Type B pancreatic cell (in vitro differentiated cells): ENCODE measurements at regions not wholly inside any gene's neighbourhood (a gene's known extent, or its start where the extent isn't known, plus 50 kb on each side); places are given as distances from the start of the nearest gene placed in this dataset.

Experiments
- DNase-seq: peaks from one replicate; pipeline ENCODE4 v3.0.0; 2021; ENCODE audit warnings: mixed read lengths; ENCODE audit not compliant: unreplicated experiment; ENCODE audit errors: extremely low spot score
- H3K27ac Mint-ChIP-seq: 2 replicates; pipeline ENCODE4 v1.8.0; 2021; ENCODE audit warnings: mild to moderate bottlenecking, mixed read lengths
- H3K27me3 Mint-ChIP-seq: 2 replicates; pipeline ENCODE4 v1.8.0; 2021; ENCODE audit warnings: mixed read lengths
- H3K36me3 Mint-ChIP-seq: 2 replicates; pipeline ENCODE4 v1.8.0; 2021; ENCODE audit warnings: mixed read lengths
- H3K4me1 Mint-ChIP-seq: one replicate; pipeline ENCODE4 v1.8.0; 2021; ENCODE audit warnings: mixed read lengths; ENCODE audit not compliant: unreplicated experiment
- H3K4me3 Mint-ChIP-seq: 2 replicates; pipeline ENCODE4 v1.8.0; 2021; ENCODE audit warnings: mild to moderate bottlenecking, mixed read lengths
- H3K9me3 Mint-ChIP-seq: 2 replicates; pipeline ENCODE4 v1.8.0; 2021; ENCODE audit warnings: mixed read lengths
- TF ChIP-seq, protein P1 (sequence below): fragments of 200-600 bp; sonication (generic); conservative IDR thresholded peaks from 2 replicates; pipeline ENCODE4 v1.5.0; 2021; ENCODE audit warnings: antibody characterized with exemption, mild to moderate bottlenecking

DNA sequence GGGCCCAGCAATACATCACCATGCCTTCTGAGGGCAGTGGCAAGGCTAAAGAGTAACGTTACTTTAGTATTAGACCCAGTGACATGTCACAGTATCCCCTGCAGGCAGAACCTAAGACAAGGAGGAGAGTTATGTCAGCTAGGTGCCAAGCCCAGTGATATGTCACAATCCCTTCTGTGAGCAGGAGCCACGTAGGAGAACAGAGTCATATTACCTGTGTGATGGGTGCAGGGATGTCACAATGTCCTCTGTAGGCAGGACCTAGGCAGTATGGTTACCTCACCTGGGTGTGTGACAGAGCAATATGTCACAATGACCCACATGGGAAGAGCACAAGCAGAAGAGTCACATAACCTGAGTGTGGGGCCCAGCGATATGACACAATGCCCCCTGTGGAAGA is 121.8 kb downstream of the ZNF675 start:
- Mint-ChIP-seq H3K27me3 (no peaks in the 10 kb centered on the region), H3K4me3 (no peak overlapping the region), H3K27ac (peak overlapping the region; percentile 66), H3K9me3 (peaks cover 29% of the 10 kb centered on the region), H3K36me3 (no peaks in the 10 kb centered on the region), H3K4me1 (no peaks in the 10 kb centered on the region)
- DNase-seq = no peak
- TF ChIP-seq, protein P1, sequence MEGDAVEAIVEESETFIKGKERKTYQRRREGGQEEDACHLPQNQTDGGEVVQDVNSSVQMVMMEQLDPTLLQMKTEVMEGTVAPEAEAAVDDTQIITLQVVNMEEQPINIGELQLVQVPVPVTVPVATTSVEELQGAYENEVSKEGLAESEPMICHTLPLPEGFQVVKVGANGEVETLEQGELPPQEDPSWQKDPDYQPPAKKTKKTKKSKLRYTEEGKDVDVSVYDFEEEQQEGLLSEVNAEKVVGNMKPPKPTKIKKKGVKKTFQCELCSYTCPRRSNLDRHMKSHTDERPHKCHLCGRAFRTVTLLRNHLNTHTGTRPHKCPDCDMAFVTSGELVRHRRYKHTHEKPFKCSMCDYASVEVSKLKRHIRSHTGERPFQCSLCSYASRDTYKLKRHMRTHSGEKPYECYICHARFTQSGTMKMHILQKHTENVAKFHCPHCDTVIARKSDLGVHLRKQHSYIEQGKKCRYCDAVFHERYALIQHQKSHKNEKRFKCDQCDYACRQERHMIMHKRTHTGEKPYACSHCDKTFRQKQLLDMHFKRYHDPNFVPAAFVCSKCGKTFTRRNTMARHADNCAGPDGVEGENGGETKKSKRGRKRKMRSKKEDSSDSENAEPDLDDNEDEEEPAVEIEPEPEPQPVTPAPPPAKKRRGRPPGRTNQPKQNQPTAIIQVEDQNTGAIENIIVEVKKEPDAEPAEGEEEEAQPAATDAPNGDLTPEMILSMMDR = no peak

DNA sequence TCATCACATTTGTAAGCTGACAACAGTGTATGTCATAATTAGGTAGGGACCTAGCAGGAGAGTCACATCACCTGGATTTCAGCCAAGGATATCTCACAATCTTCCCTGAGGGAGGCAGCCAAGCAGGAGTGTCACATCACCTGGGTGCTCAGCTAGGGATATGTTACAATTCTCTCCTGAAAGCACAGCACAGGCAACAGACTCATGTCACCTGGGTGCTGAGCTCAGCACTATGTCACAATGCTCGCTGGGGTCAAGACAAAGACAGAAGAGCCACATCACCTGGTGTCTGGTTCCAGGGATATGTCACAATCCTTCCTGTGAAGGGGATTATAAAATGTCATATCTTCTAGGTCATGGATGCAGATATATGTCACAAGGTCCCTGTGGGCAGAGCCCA is 123.7 kb downstream of the ZNF675 start:
- H3K4me1 Mint-ChIP-seq = no peaks in the 10 kb centered on the region
- no peaks in the 10 kb centered on the region for H3K36me3 Mint-ChIP-seq
- peaks cover 33% of the 10 kb centered on the region for H3K9me3 Mint-ChIP-seq
- TF ChIP-seq, protein P1 = no peak
- peak overlapping the region; percentile 50 for H3K27ac Mint-ChIP-seq
- no peak for DNase-seq
- H3K27me3 Mint-ChIP-seq = no peaks in the 10 kb centered on the region
- H3K4me3 Mint-ChIP-seq = no peak overlapping the region

DNA sequence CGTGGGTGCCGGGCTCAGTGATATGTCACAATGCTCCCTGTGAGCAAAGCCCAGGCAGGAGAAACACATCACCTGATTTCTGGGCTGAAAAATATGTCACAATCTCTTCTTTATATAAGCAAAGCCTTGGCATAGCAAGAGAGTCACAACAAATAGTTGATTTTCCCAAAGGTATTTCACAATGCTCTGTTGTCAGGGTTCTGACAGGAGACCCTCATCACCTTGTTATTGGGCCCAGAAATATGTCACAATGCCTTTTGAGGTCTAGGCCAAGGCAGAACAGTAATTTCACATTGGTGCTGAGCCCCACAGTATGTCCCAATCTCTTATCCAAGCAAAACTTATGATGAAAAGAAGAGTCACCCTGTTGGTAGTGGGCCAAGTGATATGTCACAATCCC is 125.7 kb downstream of the ZNF675 start:
- no peaks in the 10 kb centered on the region for H3K36me3 Mint-ChIP-seq
- TF ChIP-seq, protein P1 = no peak
- no peaks in the 10 kb centered on the region for H3K4me1 Mint-ChIP-seq
- no peaks in the 10 kb centered on the region for H3K27me3 Mint-ChIP-seq
- no peak overlapping the region for H3K4me3 Mint-ChIP-seq
- DNase-seq = no peak
- H3K27ac Mint-ChIP-seq = no peak overlapping the region
- H3K9me3 Mint-ChIP-seq = peaks cover 33% of the 10 kb centered on the region

DNA sequence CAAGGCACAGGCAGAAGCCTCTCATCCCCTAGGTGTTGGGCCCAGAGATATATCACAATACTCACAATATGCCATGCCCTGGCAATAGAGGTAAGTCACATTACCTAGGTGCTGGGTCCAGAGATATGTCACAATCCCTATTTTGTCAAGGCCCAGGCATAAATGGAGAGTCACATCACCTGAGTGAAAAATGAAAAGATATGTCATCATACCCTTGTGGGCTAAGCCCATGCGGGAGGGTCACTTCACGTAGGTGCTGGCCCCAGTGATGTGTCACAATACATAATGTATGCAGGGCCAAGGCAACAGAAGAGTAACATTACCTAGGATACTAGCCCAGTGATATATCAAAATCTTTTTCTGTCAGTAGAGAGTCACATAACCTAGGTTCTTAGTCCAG is 127.0 kb downstream of the ZNF675 start:
- Mint-ChIP-seq H3K4me1 (no peaks in the 10 kb centered on the region), H3K4me3 (no peak overlapping the region), H3K27ac (no peak overlapping the region), H3K9me3 (peaks cover 28% of the 10 kb centered on the region), H3K27me3 (no peaks in the 10 kb centered on the region), H3K36me3 (no peaks in the 10 kb centered on the region)
- TF ChIP-seq, protein P1 = no peak
- no peak for DNase-seq

DNA sequence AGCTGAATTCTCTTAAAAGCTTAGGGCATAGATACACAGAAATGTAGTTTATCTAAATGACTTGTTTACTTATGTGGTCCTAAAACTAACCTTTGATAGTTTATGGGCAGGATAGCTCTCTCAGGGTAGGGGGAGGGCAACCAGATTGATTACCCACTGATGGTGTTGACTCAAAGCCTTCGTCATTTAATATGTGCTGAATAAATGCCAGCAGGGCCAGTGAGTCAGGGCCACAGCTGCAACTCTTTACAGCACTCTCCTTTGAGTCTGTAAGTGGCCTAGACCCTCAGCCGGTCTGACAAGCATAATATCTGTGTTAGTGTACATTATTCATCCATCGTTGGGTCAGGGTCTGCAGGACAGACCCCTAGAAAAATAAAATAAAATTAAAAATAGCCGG is 128.5 kb downstream of the ZNF675 start:
- H3K9me3 Mint-ChIP-seq = peaks cover 17% of the 10 kb centered on the region
- TF ChIP-seq, protein P1 = no peak

DNA sequence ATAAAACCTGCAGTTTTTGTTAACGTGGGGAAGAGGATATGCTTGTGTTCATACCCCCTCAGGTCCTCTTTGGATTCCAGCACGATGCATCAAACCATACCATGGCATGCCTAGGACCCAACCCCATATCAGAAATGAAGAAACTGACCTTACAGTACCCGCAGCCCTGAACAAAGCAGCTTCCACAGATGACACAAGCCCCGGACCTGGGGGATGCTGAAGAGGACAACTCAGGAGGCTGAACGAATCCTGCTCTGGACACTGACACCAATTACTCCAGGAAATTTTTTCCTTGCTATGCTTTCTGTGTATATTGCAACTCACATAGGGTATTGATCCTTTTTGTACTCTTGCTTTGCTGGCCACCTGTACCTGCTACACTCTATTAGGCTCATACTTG is 129.6 kb downstream of the ZNF675 start:
- DNase-seq = no peak
- Mint-ChIP-seq H3K27ac (no peak overlapping the region), H3K9me3 (peaks cover 12% of the 10 kb centered on the region), H3K27me3 (no peaks in the 10 kb centered on the region), H3K36me3 (no peaks in the 10 kb centered on the region), H3K4me1 (no peaks in the 10 kb centered on the region), H3K4me3 (no peak overlapping the region)
- TF ChIP-seq, protein P1 = no peak

More for the DNA sequence above, 128.5 kb downstream of the ZNF675 start:
- DNase-seq = no peak
- Mint-ChIP-seq H3K27ac (no peak overlapping the region), H3K4me1 (no peaks in the 10 kb centered on the region), H3K36me3 (no peaks in the 10 kb centered on the region), H3K27me3 (no peaks in the 10 kb centered on the region), H3K4me3 (no peak overlapping the region)
